ENCODE measurements at regions not wholly inside any gene's neighbourhood (a gene's known extent, or its start where the extent isn't known, plus 50 kb on each side); places are given as distances from the start of the nearest gene placed in this dataset.

DNA sequence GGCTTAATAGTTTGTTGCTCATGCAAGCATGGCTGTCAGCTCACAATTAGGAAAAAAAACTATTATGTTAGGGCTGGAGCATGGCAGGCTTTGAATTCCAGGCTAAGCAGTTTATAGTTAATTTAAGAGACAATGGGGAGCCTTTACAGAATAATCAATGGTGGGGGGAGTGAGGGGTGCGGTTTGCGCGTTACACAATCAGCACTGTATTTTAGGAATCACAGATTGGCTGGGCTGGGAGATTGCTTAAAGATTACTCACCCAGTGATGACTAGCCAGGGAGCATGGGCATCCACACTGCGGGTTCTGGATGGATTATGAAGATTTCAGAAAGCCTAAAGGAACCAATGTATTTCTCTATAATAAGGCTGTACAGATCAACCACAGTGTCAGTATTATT is 186.6 kb downstream of the SOX3 start:
- TF ChIP-seq FOXK2 (IDR thresholded peaks at IDR 0.05): no peak
- no peak for TF ChIP-seq BHLHE40 (IDR thresholded peaks at IDR 0.05; ENCODE audit: borderline replicate concordance)
- no peak for TF ChIP-seq SUZ12 (IDR thresholded peaks at IDR 0.05)
- TF ChIP-seq LEF1 (IDR thresholded peaks at IDR 0.05; ENCODE audit: borderline replicate concordance): no peak
- TF ChIP-seq FOXM1 (IDR thresholded peaks at IDR 0.05; ENCODE audit: borderline replicate concordance): no peak
- TF ChIP-seq ELF4 (IDR thresholded peaks at IDR 0.05): no peak
- no peak for TF ChIP-seq CTBP1 (IDR thresholded peaks at IDR 0.05; ENCODE audit: borderline replicate concordance)
- TF ChIP-seq FOXA1 (IDR thresholded peaks at IDR 0.05): no peak
- no peak for DNase-seq (ENCODE audit: extremely low spot score)
- CTCF ChIA-PET: no interaction called here
- POLR2A ChIA-PET: interaction anchor here (0.7 kb wide), 1 partner anchor 137 kb away, joined by 3 read pairs; no protein-coding TSS in a partner anchor

DNA sequence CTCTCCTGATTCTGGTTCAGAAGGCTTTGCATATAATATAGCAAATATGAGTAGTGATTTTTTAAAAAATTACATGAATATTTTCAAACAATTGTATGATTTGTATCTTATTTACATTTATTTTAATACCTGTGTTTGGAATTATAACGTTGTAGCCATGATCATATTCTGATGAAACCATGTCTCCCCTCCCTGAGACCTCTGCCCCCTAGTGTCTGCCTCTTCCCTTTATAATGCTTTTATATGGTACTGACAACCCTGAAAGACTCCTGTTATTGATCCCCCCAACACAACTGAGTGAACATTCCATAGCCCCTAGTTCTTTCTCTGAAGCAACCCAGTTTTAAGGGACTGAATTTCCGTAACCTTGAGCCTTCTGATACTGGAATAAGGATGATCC is 187.4 kb downstream of the SOX3 start:
- ChIA-PET CTCF (no interaction called here), POLR2A (no interaction called here)
- TF ChIP-seq LEF1 (IDR thresholded peaks at IDR 0.05; ENCODE audit: borderline replicate concordance) (no peak), FOXA1 (IDR thresholded peaks at IDR 0.05) (no peak), BHLHE40 (IDR thresholded peaks at IDR 0.05; ENCODE audit: borderline replicate concordance) (no peak), ARNT (IDR thresholded peaks at IDR 0.05) (no peak), NFRKB (IDR thresholded peaks at IDR 0.05) (no peak), FOXK2 (IDR thresholded peaks at IDR 0.05) (no peak), SP1 (IDR thresholded peaks at IDR 0.05) (no peak)
- TF ChIP-seq, protein P1, sequence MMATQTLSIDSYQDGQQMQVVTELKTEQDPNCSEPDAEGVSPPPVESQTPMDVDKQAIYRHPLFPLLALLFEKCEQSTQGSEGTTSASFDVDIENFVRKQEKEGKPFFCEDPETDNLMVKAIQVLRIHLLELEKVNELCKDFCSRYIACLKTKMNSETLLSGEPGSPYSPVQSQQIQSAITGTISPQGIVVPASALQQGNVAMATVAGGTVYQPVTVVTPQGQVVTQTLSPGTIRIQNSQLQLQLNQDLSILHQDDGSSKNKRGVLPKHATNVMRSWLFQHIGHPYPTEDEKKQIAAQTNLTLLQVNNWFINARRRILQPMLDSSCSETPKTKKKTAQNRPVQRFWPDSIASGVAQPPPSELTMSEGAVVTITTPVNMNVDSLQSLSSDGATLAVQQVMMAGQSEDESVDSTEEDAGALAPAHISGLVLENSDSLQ (IDR thresholded peaks at IDR 0.05): no peak
- no peak for DNase-seq (ENCODE audit: extremely low spot score)

DNA sequence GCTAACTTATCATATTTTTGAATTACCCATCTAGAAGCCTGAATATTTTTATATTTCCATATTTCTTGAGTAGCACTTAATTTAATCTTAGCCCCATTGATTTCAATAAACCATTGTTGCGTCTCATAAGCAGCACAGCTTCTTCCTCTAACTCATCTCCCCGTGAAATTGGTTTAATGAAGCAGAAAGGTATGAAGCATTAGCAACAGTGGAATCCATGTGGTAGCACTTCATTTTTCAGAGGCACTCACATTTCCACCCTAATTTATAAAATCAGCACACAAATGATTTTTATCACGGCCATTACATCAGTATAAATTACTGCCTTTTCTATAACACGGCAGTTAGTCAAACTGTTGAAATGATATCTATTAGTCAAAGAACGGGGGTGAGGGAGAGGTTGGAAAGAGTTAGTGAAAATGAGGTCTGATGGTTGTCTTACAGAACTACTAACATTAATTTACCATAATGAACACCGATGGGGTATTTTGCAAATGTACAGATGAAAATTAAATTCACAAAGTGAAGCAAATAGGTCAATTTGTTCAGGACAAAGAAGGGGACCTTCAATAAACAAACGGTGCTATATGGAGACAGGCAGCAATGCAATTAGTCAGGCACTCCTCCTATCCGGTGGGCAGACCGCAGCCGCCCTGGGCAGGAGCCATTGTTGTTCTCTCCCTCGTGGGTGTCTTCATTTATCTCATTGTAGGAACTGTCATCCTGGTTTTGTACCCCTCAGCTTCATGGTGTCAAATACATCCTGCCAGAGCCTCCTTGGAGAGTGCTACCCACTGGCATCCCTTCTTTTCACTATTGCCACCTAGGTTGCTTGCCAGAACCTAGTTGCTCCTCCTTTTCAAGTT is 205.7 kb downstream of the SOX3 start:
- CTCF ChIA-PET: no interaction called here
- no peak for DNase-seq (ENCODE audit: extremely low spot score)
- POLR2A ChIA-PET: no interaction called here
- TF ChIP-seq ELF4 (IDR thresholded peaks at IDR 0.05) (no peak), FOXM1 (IDR thresholded peaks at IDR 0.05; ENCODE audit: borderline replicate concordance) (no peak), NFRKB (IDR thresholded peaks at IDR 0.05) (no peak), FOXK2 (IDR thresholded peaks at IDR 0.05) (no peak), SUZ12 (IDR thresholded peaks at IDR 0.05) (no peak), FOXA1 (IDR thresholded peaks at IDR 0.05) (no peak), LEF1 (IDR thresholded peaks at IDR 0.05; ENCODE audit: borderline replicate concordance) (no peak), ZNF384 (IDR thresholded peaks at IDR 0.05) (no peak), L3MBTL2 (conservative IDR thresholded peaks at IDR 0.05) (no peak)
- TF ChIP-seq, protein P1 (IDR thresholded peaks at IDR 0.05): no peak

DNA sequence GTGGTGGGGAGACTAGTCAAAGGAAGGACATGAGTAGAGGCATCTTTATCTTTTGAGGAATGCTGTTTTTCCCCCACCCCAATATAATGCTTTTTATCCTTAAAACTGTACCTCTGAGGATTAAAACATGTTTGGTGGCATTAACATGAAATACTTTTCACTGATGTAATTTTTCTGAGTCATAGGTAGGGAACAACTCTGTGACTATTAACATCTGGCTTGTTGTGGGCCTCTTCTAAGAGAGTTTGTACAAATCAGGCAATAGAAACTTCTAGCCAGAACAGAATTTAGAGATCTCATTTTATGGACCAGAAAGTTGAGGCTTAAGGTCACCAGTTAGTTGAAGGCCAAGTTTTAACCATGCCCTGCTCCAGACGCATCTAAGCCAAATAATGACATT is 207.6 kb downstream of the SOX3 start:
- ChIA-PET POLR2A (no interaction called here), CTCF (no interaction called here)
- no peak for TF ChIP-seq SP1 (IDR thresholded peaks at IDR 0.05)
- TF ChIP-seq, protein P1 (IDR thresholded peaks at IDR 0.05): no peak
- no peak for TF ChIP-seq TARDBP (IDR thresholded peaks at IDR 0.05)
- no peak for TF ChIP-seq ZNF384 (IDR thresholded peaks at IDR 0.05)
- TF ChIP-seq LEF1 (IDR thresholded peaks at IDR 0.05; ENCODE audit: borderline replicate concordance): no peak
- TF ChIP-seq BHLHE40 (IDR thresholded peaks at IDR 0.05; ENCODE audit: borderline replicate concordance): no peak
- no peak for TF ChIP-seq L3MBTL2 (conservative IDR thresholded peaks at IDR 0.05)
- TF ChIP-seq HDGF (IDR thresholded peaks at IDR 0.05; ENCODE audit: borderline replicate concordance): no peak
- TF ChIP-seq FOXK2 (IDR thresholded peaks at IDR 0.05): no peak
- TF ChIP-seq NFRKB (IDR thresholded peaks at IDR 0.05): no peak
- TF ChIP-seq ELF4 (IDR thresholded peaks at IDR 0.05): no peak
- TF ChIP-seq FOXA1 (IDR thresholded peaks at IDR 0.05): no peak
- TF ChIP-seq FOXM1 (IDR thresholded peaks at IDR 0.05; ENCODE audit: borderline replicate concordance): no peak
- TF ChIP-seq SUZ12 (IDR thresholded peaks at IDR 0.05): no peak
- no peak for TF ChIP-seq ARNT (IDR thresholded peaks at IDR 0.05)
- TF ChIP-seq CTBP1 (IDR thresholded peaks at IDR 0.05; ENCODE audit: borderline replicate concordance): no peak
- no peak for DNase-seq (ENCODE audit: extremely low spot score)

DNA sequence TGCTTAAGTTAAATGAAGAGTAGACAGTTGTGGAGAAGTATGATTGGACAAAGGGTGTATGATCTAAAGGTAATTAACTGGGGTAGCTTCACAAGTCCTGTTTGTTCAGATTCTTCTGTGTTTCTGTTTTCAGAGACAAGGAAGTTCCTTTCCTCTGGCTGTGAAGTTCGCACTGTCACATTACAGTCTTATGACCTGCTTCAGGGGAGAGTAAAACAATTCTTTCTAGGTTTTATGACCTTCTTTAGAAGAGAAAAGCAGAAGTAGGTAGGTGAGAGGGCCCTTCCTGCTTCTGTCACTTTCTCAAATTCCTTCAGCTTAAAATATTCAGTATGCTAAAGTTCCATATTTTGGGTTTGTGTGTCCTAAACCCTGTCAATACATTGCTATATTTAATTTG is 211.9 kb downstream of the SOX3 start:
- CTCF ChIA-PET: no interaction called here
- TF ChIP-seq L3MBTL2 (conservative IDR thresholded peaks at IDR 0.05): no peak
- TF ChIP-seq, protein P1 (IDR thresholded peaks at IDR 0.05): no peak
- TF ChIP-seq FOXA1 (IDR thresholded peaks at IDR 0.05): no peak
- no peak for TF ChIP-seq FOXK2 (IDR thresholded peaks at IDR 0.05)
- TF ChIP-seq SP1 (IDR thresholded peaks at IDR 0.05): no peak
- no peak for TF ChIP-seq NFRKB (IDR thresholded peaks at IDR 0.05)
- DNase-seq (ENCODE audit: extremely low spot score): no peak
- POLR2A ChIA-PET: no interaction called here

DNA sequence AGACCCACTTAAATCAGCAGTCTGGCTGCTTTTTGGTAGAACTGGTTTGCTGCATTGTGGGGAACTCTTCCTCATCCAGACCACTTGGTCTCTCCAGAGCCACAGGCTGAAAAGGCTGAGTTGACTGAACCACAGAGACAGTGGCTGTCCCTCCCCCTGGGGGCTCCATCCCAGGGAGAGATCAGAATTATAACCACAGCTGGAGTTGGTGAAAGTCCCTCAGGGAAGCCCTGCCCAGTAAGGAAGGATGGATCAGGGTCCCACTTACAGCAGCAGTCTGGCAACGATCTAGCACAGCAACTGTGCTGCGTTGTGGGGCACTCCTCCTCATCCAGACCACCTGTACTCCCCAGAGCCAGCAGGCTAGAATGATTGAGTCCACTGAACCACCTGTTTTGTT is 212.7 kb downstream of the SOX3 start:
- ChIA-PET CTCF (no interaction called here), POLR2A (no interaction called here)
- TF ChIP-seq ZNF384 (IDR thresholded peaks at IDR 0.05): no peak
- no peak for TF ChIP-seq HDGF (IDR thresholded peaks at IDR 0.05; ENCODE audit: borderline replicate concordance)
- no peak for TF ChIP-seq CTBP1 (IDR thresholded peaks at IDR 0.05; ENCODE audit: borderline replicate concordance)
- TF ChIP-seq FOXK2 (IDR thresholded peaks at IDR 0.05): no peak
- TF ChIP-seq FOXM1 (IDR thresholded peaks at IDR 0.05; ENCODE audit: borderline replicate concordance): no peak
- no peak for TF ChIP-seq ARNT (IDR thresholded peaks at IDR 0.05)
- TF ChIP-seq TARDBP (IDR thresholded peaks at IDR 0.05): no peak
- no peak for TF ChIP-seq ELF4 (IDR thresholded peaks at IDR 0.05)
- TF ChIP-seq FOXA1 (IDR thresholded peaks at IDR 0.05): no peak
- no peak for TF ChIP-seq SP1 (IDR thresholded peaks at IDR 0.05)
- TF ChIP-seq SUZ12 (IDR thresholded peaks at IDR 0.05): no peak
- TF ChIP-seq, protein P1 (IDR thresholded peaks at IDR 0.05): no peak
- DNase-seq (ENCODE audit: extremely low spot score): no peak

All from HEK293T (cell line).